Body of pancreas (tissue), 4 donors: ENCODE measurements at regions not wholly inside any gene's neighbourhood (a gene's known extent, or its start where the extent isn't known, plus 50 kb on each side); places are given as distances from the start of the nearest gene placed in this dataset.
A peak's percentile ranks its signal among the peaks of the same experiment; 100 is the strongest.
"Not testable (repeated sequence)": the region's sequence is repeated elsewhere in the genome, so short reads cannot be mapped to it uniquely, and the experiment has no call there.

Experiments
- ATAC-seq: fragments of 150-250 bp; one replicate; pipeline ENCODE4 v1.9.1; 2016
- DNase-seq, 4 donors: peaks; one replicate each; pipeline ENCODE4 v3.0.0-alpha.2; 2019
- H3K27ac ChIP-seq, 4 donors: fragments of 200-600 bp; sonication (generic); 1 replicate in 3 of 4; 2 replicates in 1 of 4; pipeline versions ENCODE4 v1.5.1 to v1.6.1; 2016 to 2019; ENCODE audit warnings: mild to moderate bottlenecking in 1 of 4, mixed read lengths in 1 of 4, moderate library complexity in 1 of 4
- H3K27me3 ChIP-seq, 2 donors: fragments of 200-600 bp; sonication (generic); one replicate each; pipeline ENCODE4 v1.6.0; 2016; ENCODE audit warnings: mild to moderate bottlenecking in 1 of 2
- H3K36me3 ChIP-seq, 2 donors: fragments of 200-600 bp; sonication (generic); replicated peaks in 1 of 2; 2 replicates each; pipeline ENCODE4 v1.5.1; 2016; ENCODE audit warnings: low read depth in 2 of 2; ENCODE audit not compliant: insufficient read depth in 1 of 2
- H3K4me1 ChIP-seq: fragments of 200-600 bp; sonication (generic); one replicate; pipeline ENCODE4 v1.6.0; 2016
- H3K4me3 ChIP-seq, 2 donors: fragments of 200-600 bp; sonication (generic); 1 replicate in 1 of 2; 2 replicates in 1 of 2; pipeline ENCODE4 v1.5.1; 2016 to 2019
- H3K9me3 ChIP-seq, 3 donors: fragments of 200-600 bp; sonication (generic); 1 replicate in 2 of 3; 2 replicates in 1 of 3; pipeline ENCODE4 v1.5.1; 2016
- CTCF ChIP-seq, 7 experiments: fragments of 450-650 bp in 4 of 7; fragments of 200-600 bp in 3 of 7; sonication (generic) in 3 of 7; IDR thresholded peaks; one replicate each; pipeline ENCODE4 v1.5.1; 2016 to 2019; ENCODE audit warnings: antibody characterized with exemption in 7 of 7
- POLR2A ChIP-seq, 3 donors: fragments of 450-650 bp; IDR thresholded peaks; one replicate each; pipeline ENCODE4 v1.6.1; 2016; ENCODE audit warnings: antibody characterized with exemption in 3 of 3, mild to moderate bottlenecking in 2 of 3
- WGBS, 2 donors: methylation state at CpG; one replicate each; pipeline ENCODE4 v1.1.5; 2017; 5-methylcytosine and 5-hydroxymethylcytosine counted together
- intact Hi-C: fragments of 100-400 bp; cut with DNase I; formaldehyde crosslinking; loops from one replicate; pipeline ENCODE4 v1.15.1; 2023

- no peaks in the 10 kb centered on the region for H3K27me3 ChIP-seq
- peak; percentile 59 for ATAC-seq
Observed at GRCh38 chr1:157312082-157312812, 174.1 kb upstream of the ETV3 start.

DNA sequence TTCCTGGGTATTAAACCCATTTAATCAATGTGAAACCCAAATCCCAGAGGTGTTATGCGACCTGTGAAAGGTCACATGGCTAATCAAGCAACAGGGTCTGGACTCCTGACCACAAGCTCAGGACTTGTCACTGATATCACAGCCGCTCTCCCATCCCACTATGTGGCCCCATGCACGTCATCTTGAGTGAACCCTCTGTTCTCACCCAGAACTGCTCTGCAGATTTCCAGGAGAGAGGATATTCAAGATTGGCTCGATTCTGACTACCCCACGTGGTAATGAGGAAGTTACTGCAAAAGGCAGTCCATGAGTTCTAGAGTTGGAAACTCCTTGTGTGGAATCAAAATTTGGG is 173.5 kb upstream of the ETV3 start:
- no peak for TF ChIP-seq POLR2A (IDR thresholded peaks at IDR 0.05)
- no peak for TF ChIP-seq CTCF (IDR thresholded peaks at IDR 0.05)
- Histone ChIP-seq H3K36me3 (no peaks in the 10 kb centered on the region), H3K27me3 (no peaks in the 10 kb centered on the region), H3K27ac (no peak overlapping the region), H3K4me1 (peaks cover 24% of the 10 kb centered on the region), H3K4me3 (no peak overlapping the region), H3K9me3 (no peaks in the 10 kb centered on the region)
- WGBS, 2 donors, result 61 to 79% methylated on average over 5 of the region's 5 CpGs
- no peak for ATAC-seq
- intact Hi-C loops, result no loop called here
- no peak for DNase-seq

More at GRCh38 chr1:157312082-157312812, 174.1 kb upstream of the ETV3 start:
- no peak overlapping the region for H3K4me3 ChIP-seq
- no peaks in the 10 kb centered on the region for H3K9me3 ChIP-seq
- intact Hi-C loops, result no loop called here
- H3K4me1 ChIP-seq, result peaks cover 24% of the 10 kb centered on the region
- WGBS, 2 donors, result 62 to 71% methylated on average over 4 of the region's 4 CpGs
- no peak for TF ChIP-seq POLR2A (IDR thresholded peaks at IDR 0.05)
- TF ChIP-seq CTCF (IDR thresholded peaks at IDR 0.05), result no peak
- H3K36me3 ChIP-seq, result no peaks in the 10 kb centered on the region
- peak in 3 of 4 donors; percentile 27 to 34 (median 27) for DNase-seq
- no peak overlapping the region for H3K27ac ChIP-seq

DNA sequence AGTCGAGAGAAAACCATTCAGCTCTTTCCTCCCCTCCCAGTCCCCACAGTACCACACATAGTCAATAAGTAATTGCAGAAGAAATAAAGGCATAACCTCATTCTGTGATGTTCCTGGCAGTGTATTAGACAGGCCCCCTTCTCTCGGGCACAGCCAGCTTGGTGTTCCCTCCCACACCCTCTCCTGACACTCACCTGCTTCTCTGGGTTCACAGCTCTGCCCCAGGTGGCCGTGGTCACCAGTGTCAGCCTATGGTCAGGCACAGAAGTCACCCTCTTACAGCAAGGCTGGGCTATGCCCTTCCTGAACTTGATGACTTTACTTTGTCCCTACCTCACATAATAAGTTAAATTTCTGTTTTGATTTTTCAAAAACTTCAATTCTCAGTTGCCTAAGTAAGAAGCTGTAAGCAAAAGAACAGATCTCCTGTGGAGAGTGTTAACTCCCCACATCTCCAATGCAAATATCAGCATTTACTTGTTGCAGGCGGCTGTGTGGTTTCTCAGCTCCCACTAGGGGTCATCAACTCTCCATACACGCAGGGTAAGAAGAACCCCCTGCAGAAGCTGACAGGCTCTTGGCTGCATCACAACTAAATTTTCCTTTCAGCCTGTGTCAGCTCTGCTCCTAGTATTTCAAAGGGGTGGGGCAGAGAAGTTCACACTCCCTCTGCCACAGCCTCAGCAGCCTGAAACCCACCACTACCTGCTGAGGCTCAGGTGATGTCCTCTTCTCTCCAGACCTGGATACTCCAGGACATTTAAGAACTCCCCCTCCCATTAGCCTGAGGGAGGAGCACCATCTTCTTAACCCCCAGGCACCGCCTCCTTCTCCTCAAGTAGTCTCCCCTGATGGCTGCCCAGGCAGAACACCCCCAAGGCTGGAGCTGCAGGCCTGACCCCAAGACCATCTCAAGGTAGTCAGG is 172.9 kb upstream of the ETV3 start:
- intact Hi-C loops, H3K36me3 ChIP-seq, H3K4me3 ChIP-seq, ATAC-seq, H3K27me3 ChIP-seq, H3K9me3 ChIP-seq, H3K27ac ChIP-seq: not testable (repeated sequence)
- peak; percentile 19 to 49 (median 42) for DNase-seq
- WGBS, 2 donors, result 33 to 39% methylated on average over 5 to 6 of the region's 6 CpGs
- peaks cover 24% of the 10 kb centered on the region for H3K4me1 ChIP-seq
- peak in 6 of 7 experiments; percentile 10 to 45 (median 26) for TF ChIP-seq CTCF (IDR thresholded peaks at IDR 0.05)

DNA sequence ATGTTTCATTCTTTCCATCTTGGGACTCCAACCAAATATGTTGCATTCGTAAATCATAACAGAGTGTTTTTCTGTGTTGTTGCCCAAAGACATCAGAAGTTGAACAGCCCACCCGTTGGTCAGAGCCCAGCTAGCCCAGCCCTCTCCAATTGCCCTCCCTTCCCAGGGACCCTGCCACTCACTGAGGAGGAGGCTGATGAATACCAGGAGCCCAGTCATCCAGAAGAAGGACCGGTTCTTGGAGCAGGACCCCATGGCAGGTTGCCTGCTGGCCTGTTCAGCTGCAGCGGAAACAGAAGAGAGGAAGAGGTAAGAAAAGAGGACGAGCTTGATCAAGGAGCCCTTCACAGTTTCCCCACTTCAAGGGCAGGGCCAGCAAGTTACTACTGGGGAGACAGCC is 172.2 kb upstream of the ETV3 start:
- no peak for TF ChIP-seq POLR2A (IDR thresholded peaks at IDR 0.05)
- no peak for TF ChIP-seq CTCF (IDR thresholded peaks at IDR 0.05)
- Histone ChIP-seq H3K27me3 (no peaks in the 10 kb centered on the region), H3K36me3 (no peaks in the 10 kb centered on the region), H3K9me3 (no peaks in the 10 kb centered on the region), H3K4me1 (peaks cover 24% of the 10 kb centered on the region), H3K27ac (no peak overlapping the region), H3K4me3 (no peak overlapping the region)
- ATAC-seq (no peak), DNase-seq (no peak)
- 70 to 90% methylated on average over 5 of the region's 5 CpGs for WGBS, 2 donors
- intact Hi-C loops, result no loop called here
